IMR-90 (cell line): ENCODE measurements at regions not wholly inside any gene's neighbourhood (a gene's known extent, or its start where the extent isn't known, plus 50 kb on each side); places are given as distances from the start of the nearest gene placed in this dataset.

Experiments used
- ATAC-seq: fragments of 200-7000 bp; cut with Tn5 transposase; 2 replicates; pipeline ENCODE4 v1.9.1; 2020; ENCODE audit warnings: low read depth, mild to moderate bottlenecking, moderate library complexity
- BruUV-seq: library from RNA; stranded (reverse); fragments of 400-500 nt; replicated peaks from 2 replicates; lab custom pipeline; 2021; lab: Mats Ljungman, UMichigan
- CTCF ChIA-PET: fragments of 300-600 bp; formaldehyde crosslinking; extraction: SDS; loops from one replicate; lab custom pipeline; 2021; ENCODE audit warnings: antibody characterized with exemption; lab: Yijun Ruan, JAX
- POLR2A ChIA-PET: fragments of 300-600 bp; sonication (Branson Sonifier 250); formaldehyde crosslinking; loops from one replicate; lab custom pipeline; 2022; ENCODE audit warnings: antibody characterized with exemption; ENCODE audit not compliant: unreplicated experiment; lab: Charles Lee
- DNase-seq: peaks from one replicate; pipeline ENCODE4 v3.0.0; 2013
- H2AFZ ChIP-seq: replicated peaks from 2 replicates; pipeline ENCODE3; 2013; ENCODE audit warnings: low read length, mild to moderate bottlenecking; ENCODE audit not compliant: poor library complexity
- H2AK5ac ChIP-seq: 2 replicates; pipeline ENCODE4 v1.6.1; 2013; ENCODE audit warnings: low read depth, low read length, inconsistent platforms
- H2AK9ac ChIP-seq: replicated peaks from 2 replicates; pipeline ENCODE3; 2013; ENCODE audit warnings: mild to moderate bottlenecking, low read depth, low read length, moderate library complexity; ENCODE audit not compliant: poor library complexity
- H2BK120ac ChIP-seq: 2 replicates; pipeline ENCODE4 v1.6.1; 2013; ENCODE audit warnings: low read depth, low read length, inconsistent platforms
- H2BK15ac ChIP-seq: 3 replicates; pipeline ENCODE4 v1.6.1; 2013; ENCODE audit warnings: low read depth, low read length, inconsistent platforms
- H2BK20ac ChIP-seq: 2 replicates; pipeline ENCODE4 v1.6.1; 2013; ENCODE audit warnings: low read depth, mild to moderate bottlenecking, inconsistent platforms, low read length, moderate library complexity
- H2BK5ac ChIP-seq: 2 replicates; pipeline ENCODE4 v1.6.1; 2013; ENCODE audit warnings: mild to moderate bottlenecking, low read depth, low read length, inconsistent platforms; ENCODE audit not compliant: poor library complexity, severe bottlenecking
- H3K14ac ChIP-seq: replicated peaks from 2 replicates; pipeline ENCODE4 v1.6.1; 2013; ENCODE audit warnings: low read depth, low read length, inconsistent platforms
- H3K18ac ChIP-seq: 2 replicates; pipeline ENCODE4 v1.6.1; 2013; ENCODE audit warnings: low read depth, low read length, control low read depth
- H3K23ac ChIP-seq: 2 replicates; pipeline ENCODE4 v1.6.1; 2013; ENCODE audit warnings: low read depth, low read length, inconsistent platforms
- H3K27ac ChIP-seq: 2 replicates; pipeline ENCODE4 v1.5.1; 2013; ENCODE audit warnings: mild to moderate bottlenecking, control low read depth, low read length; ENCODE audit not compliant: insufficient read depth
- H3K27me3 ChIP-seq: 2 replicates; pipeline ENCODE4 v1.6.1; 2013; ENCODE audit warnings: low read length; ENCODE audit not compliant: control insufficient read depth, insufficient read depth
- H3K36me3 ChIP-seq: 2 replicates; pipeline ENCODE4 v1.6.1; 2013; ENCODE audit warnings: low read length, mixed read lengths; ENCODE audit not compliant: control insufficient read depth, insufficient read depth
- H3K4ac ChIP-seq: 2 replicates; pipeline ENCODE4 v1.6.1; 2013; ENCODE audit warnings: low read depth, low read length, inconsistent platforms
- H3K4me1 ChIP-seq: 2 replicates; pipeline ENCODE4 v1.6.1; 2013; ENCODE audit warnings: low read length, mixed read lengths; ENCODE audit not compliant: control insufficient read depth, insufficient read depth
- H3K4me2 ChIP-seq: 2 replicates; pipeline ENCODE4 v1.6.1; 2013; ENCODE audit warnings: low read depth, mild to moderate bottlenecking, control low read depth, low read length, moderate library complexity
- H3K4me3 ChIP-seq: 2 replicates; pipeline ENCODE4 v1.5.1; 2013; ENCODE audit warnings: low read depth, mild to moderate bottlenecking, control low read depth, low read length, moderate library complexity; ENCODE audit not compliant: insufficient read depth
- H3K56ac ChIP-seq: 2 replicates; pipeline ENCODE4 v1.6.1; 2013; ENCODE audit warnings: low read length, inconsistent platforms; ENCODE audit not compliant: insufficient read depth; ENCODE audit errors: extremely low read depth
- H3K79me1 ChIP-seq, 2 experiments: 2 replicates each; pipeline ENCODE4 v1.6.1; 2013; ENCODE audit warnings: low read length in 2 of 2, inconsistent platforms in 1 of 2, low read depth in 1 of 2
- H3K9ac ChIP-seq: 2 replicates; pipeline ENCODE4 v1.6.1; 2013; ENCODE audit warnings: low read depth, low read length, control low read depth
- H3K9me1 ChIP-seq: 2 replicates; pipeline ENCODE4 v1.6.1; 2013; ENCODE audit warnings: low read length, inconsistent platforms; ENCODE audit not compliant: insufficient read depth
- H3K9me3 ChIP-seq: 2 replicates; pipeline ENCODE4 v1.6.1; 2013; ENCODE audit warnings: low read length; ENCODE audit not compliant: control insufficient read depth, insufficient read depth
- H4K20me1 ChIP-seq: 2 replicates; pipeline ENCODE4 v1.6.1; 2013; ENCODE audit warnings: low read length, inconsistent platforms; ENCODE audit not compliant: insufficient read depth
- H4K5ac ChIP-seq: 2 replicates; pipeline ENCODE4 v1.6.1; 2013; ENCODE audit warnings: mild to moderate bottlenecking, low read depth, low read length, control low read depth
- H4K8ac ChIP-seq, 2 experiments: 2 replicates each; pipeline ENCODE4 v1.6.1; 2013; ENCODE audit warnings: low read depth in 2 of 2, low read length in 2 of 2, control low read depth in 1 of 2, inconsistent platforms in 1 of 2
- H4K91ac ChIP-seq: 2 replicates; pipeline ENCODE4 v1.6.1; 2013; ENCODE audit warnings: low read depth, low read length, inconsistent platforms; ENCODE audit not compliant: insufficient read depth
- BHLHE40 ChIP-seq: fragments of 150-350 bp; IDR thresholded peaks from 2 replicates; pipeline ENCODE4 v1.6.1; 2016; ENCODE audit warnings: mild to moderate bottlenecking, low read depth, low read length
- CEBPB ChIP-seq: IDR thresholded peaks from 2 replicates; pipeline ENCODE4 v1.6.1; 2012; ENCODE audit warnings: low read depth, low read length, improper control_type of control experiment
- CHD1 ChIP-seq: IDR thresholded peaks from 2 replicates; pipeline ENCODE4 v1.6.1; 2012; ENCODE audit warnings: low read depth, low read length, improper control_type of control experiment
- FOS ChIP-seq: fragments of 150-350 bp; IDR thresholded peaks from 2 replicates; pipeline ENCODE4 v1.6.1; 2016; ENCODE audit warnings: low read depth, low read length
- MAZ ChIP-seq: IDR thresholded peaks from 2 replicates; pipeline ENCODE4 v1.6.1; 2012; ENCODE audit warnings: low read depth, mild to moderate bottlenecking, low read length, improper control_type of control experiment, moderate library complexity, borderline replicate concordance
- MXI1 ChIP-seq: IDR thresholded peaks from 2 replicates; pipeline ENCODE4 v1.6.1; 2012; ENCODE audit warnings: low read depth, mild to moderate bottlenecking, low read length, moderate library complexity, borderline replicate concordance
- NFE2L2 ChIP-seq: fragments of 150-350 bp; IDR thresholded peaks from 2 replicates; pipeline ENCODE4 v1.6.1; 2016; ENCODE audit warnings: low read depth, mild to moderate bottlenecking, low read length
- POLR2A ChIP-seq: IDR thresholded peaks from 2 replicates; pipeline ENCODE4 v1.6.1; 2012; ENCODE audit warnings: mild to moderate bottlenecking, low read depth, low read length
- RAD21 ChIP-seq: IDR thresholded peaks from 2 replicates; pipeline ENCODE4 v1.6.1; 2012; ENCODE audit warnings: low read length, improper control_type of control experiment
- RCOR1 ChIP-seq: IDR thresholded peaks from 2 replicates; pipeline ENCODE4 v1.6.1; 2012; ENCODE audit warnings: mild to moderate bottlenecking, low read length, improper control_type of control experiment; ENCODE audit not compliant: insufficient replicate concordance
- RFX5 ChIP-seq: IDR thresholded peaks from 2 replicates; pipeline ENCODE4 v1.8.0; 2012; ENCODE audit warnings: low read depth, mild to moderate bottlenecking, low read length, moderate library complexity
- SMC3 ChIP-seq: fragments of 150-350 bp; IDR thresholded peaks from 2 replicates; pipeline ENCODE4 v1.6.1; 2016; ENCODE audit warnings: low read depth, mild to moderate bottlenecking, antibody characterized with exemption, low read length, moderate library complexity
- WGBS, 2 experiments: methylation state at CpG; one replicate each; pipeline versions ENCODE4 v1.1.5 to v1.1.7; 2013; ENCODE audit warnings: missing lambda C conversion rate in 2 of 2; ENCODE audit not compliant: insufficient read length in 1 of 2; ENCODE audit errors: extremely low coverage in 2 of 2; 5-methylcytosine and 5-hydroxymethylcytosine counted together
- dilution Hi-C: fragments of 300-500 bp; cut with HindIII; formaldehyde crosslinking; loops from one replicate; pipeline ENCODE4 v1.14.3; 2018; ENCODE audit warnings: low sequenced_read_pairs; ENCODE audit not compliant: unreplicated experiment
- in situ Hi-C: fragments of 300-500 bp; cut with MboI; formaldehyde crosslinking; loops from 3 replicates; pipeline ENCODE4 v1.14.3; 2019; ENCODE audit warnings: low sequenced_read_pairs, inconsistent platforms, mixed read lengths
- intact Hi-C: fragments of 100-400 bp; cut with micrococcal nuclease; formaldehyde crosslinking; loops from 2 replicates; pipeline ENCODE4 v1.10.0; 2022
- TF ChIP-seq, protein P1 (sequence below): conservative IDR thresholded peaks from 2 replicates; pipeline ENCODE4 v1.5.1; 2012; ENCODE audit warnings: mild to moderate bottlenecking, low read depth, low read length, improper control_type of control experiment
- TF ChIP-seq, protein P2 (sequence below): fragments of 150-350 bp; IDR thresholded peaks from 2 replicates; pipeline ENCODE4 v1.6.1; 2016; ENCODE audit warnings: low read depth, mild to moderate bottlenecking, low read length, moderate library complexity, borderline replicate concordance
- TF ChIP-seq, protein P3 (sequence below): fragments of 150-350 bp; IDR thresholded peaks from 2 replicates; pipeline ENCODE4 v1.6.1; 2017; ENCODE audit warnings: mild to moderate bottlenecking, antibody characterized with exemption, low read length, low read depth

GRCh38 chr10:128897401-128898129 lies 569.5 kb upstream of the MGMT start:
- Histone ChIP-seq H3K4me2 (no peak overlapping the region), H2BK5ac (no peak overlapping the region), H2BK15ac (no peak overlapping the region), H2AFZ (no peak overlapping the region), H2AK5ac (no peak overlapping the region), H3K14ac (no peak overlapping the region), H2AK9ac (no peak overlapping the region), H4K91ac (no peak overlapping the region), H3K79me1 (no peaks in the 10 kb centered on the region), H3K27ac (no peak overlapping the region), H3K4me1 (no peaks in the 10 kb centered on the region), H4K20me1 (no peaks in the 10 kb centered on the region), H3K9me3 (peaks cover 22% of the 10 kb centered on the region), H3K56ac (no peak overlapping the region), H2BK120ac (no peak overlapping the region), H3K4me3 (no peak overlapping the region), H3K18ac (no peak overlapping the region), H3K9me1 (no peaks in the 10 kb centered on the region), H2BK20ac (no peak overlapping the region), H4K5ac (no peak overlapping the region), H3K23ac (no peak overlapping the region), H4K8ac (no peak overlapping the region), H3K36me3 (no peaks in the 10 kb centered on the region), H3K4ac (no peak overlapping the region), H3K27me3 (no peaks in the 10 kb centered on the region), H3K9ac (no peak overlapping the region)
- BruUV-seq: no TSS peak
- no peak for ATAC-seq
- ChIA-PET POLR2A (no interaction called here), CTCF (no interaction called here)
- 62% methylated on average over 3 of the region's 12 CpGs; no CpG with 5 or more reads in 1 of the 2 experiments for WGBS, 2 experiments
- dilution Hi-C loops: no loop called here
- intact Hi-C loops: no loop called here
- TF ChIP-seq RCOR1: no peak
- TF ChIP-seq SMC3: no peak
- no peak for TF ChIP-seq BHLHE40
- TF ChIP-seq CHD1: no peak
- no peak for TF ChIP-seq RFX5
- TF ChIP-seq, protein P1, sequence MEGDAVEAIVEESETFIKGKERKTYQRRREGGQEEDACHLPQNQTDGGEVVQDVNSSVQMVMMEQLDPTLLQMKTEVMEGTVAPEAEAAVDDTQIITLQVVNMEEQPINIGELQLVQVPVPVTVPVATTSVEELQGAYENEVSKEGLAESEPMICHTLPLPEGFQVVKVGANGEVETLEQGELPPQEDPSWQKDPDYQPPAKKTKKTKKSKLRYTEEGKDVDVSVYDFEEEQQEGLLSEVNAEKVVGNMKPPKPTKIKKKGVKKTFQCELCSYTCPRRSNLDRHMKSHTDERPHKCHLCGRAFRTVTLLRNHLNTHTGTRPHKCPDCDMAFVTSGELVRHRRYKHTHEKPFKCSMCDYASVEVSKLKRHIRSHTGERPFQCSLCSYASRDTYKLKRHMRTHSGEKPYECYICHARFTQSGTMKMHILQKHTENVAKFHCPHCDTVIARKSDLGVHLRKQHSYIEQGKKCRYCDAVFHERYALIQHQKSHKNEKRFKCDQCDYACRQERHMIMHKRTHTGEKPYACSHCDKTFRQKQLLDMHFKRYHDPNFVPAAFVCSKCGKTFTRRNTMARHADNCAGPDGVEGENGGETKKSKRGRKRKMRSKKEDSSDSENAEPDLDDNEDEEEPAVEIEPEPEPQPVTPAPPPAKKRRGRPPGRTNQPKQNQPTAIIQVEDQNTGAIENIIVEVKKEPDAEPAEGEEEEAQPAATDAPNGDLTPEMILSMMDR: no peak
- no peak for TF ChIP-seq RAD21
- TF ChIP-seq FOS: no peak
- no peak for TF ChIP-seq POLR2A
- no peak for TF ChIP-seq MAZ
- no peak for TF ChIP-seq NFE2L2
- no peak for TF ChIP-seq CEBPB
- TF ChIP-seq, protein P2, sequence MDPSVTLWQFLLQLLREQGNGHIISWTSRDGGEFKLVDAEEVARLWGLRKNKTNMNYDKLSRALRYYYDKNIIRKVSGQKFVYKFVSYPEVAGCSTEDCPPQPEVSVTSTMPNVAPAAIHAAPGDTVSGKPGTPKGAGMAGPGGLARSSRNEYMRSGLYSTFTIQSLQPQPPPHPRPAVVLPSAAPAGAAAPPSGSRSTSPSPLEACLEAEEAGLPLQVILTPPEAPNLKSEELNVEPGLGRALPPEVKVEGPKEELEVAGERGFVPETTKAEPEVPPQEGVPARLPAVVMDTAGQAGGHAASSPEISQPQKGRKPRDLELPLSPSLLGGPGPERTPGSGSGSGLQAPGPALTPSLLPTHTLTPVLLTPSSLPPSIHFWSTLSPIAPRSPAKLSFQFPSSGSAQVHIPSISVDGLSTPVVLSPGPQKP: no peak
- TF ChIP-seq, protein P3, sequence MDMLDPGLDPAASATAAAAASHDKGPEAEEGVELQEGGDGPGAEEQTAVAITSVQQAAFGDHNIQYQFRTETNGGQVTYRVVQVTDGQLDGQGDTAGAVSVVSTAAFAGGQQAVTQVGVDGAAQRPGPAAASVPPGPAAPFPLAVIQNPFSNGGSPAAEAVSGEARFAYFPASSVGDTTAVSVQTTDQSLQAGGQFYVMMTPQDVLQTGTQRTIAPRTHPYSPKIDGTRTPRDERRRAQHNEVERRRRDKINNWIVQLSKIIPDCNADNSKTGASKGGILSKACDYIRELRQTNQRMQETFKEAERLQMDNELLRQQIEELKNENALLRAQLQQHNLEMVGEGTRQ: no peak
- no peak for TF ChIP-seq MXI1
- in situ Hi-C loops: no loop called here
- no peak for DNase-seq
